ENCODE measurements at regions not wholly inside any gene's neighbourhood (a gene's known extent, or its start where the extent isn't known, plus 50 kb on each side); places are given as distances from the start of the nearest gene placed in this dataset.

DNA sequence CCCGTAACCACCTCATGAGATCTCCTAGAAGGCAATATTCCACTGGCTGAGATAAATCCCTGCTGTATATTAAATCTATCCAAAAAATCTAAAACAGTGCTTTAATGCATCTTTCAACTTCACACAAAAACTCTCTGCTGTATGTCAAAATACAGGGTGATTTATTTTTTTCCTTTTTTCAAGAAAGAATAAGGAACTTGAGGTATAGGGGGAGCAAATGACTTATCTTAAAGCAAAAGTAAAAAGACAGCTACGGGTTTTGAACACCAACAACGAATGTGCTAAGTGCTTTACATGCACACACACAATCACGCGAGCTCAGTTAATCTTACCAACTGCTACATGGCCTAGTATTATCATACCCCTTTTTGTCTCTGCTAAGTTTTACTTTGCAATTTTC, 168.9 kb upstream of the PHF14 start:
- TF ChIP-seq POLR2A (IDR thresholded peaks at IDR 0.05) (no peak), POLR2AphosphoS5 (IDR thresholded peaks at IDR 0.05) (no peak)
- TF ChIP-seq, protein P1, sequence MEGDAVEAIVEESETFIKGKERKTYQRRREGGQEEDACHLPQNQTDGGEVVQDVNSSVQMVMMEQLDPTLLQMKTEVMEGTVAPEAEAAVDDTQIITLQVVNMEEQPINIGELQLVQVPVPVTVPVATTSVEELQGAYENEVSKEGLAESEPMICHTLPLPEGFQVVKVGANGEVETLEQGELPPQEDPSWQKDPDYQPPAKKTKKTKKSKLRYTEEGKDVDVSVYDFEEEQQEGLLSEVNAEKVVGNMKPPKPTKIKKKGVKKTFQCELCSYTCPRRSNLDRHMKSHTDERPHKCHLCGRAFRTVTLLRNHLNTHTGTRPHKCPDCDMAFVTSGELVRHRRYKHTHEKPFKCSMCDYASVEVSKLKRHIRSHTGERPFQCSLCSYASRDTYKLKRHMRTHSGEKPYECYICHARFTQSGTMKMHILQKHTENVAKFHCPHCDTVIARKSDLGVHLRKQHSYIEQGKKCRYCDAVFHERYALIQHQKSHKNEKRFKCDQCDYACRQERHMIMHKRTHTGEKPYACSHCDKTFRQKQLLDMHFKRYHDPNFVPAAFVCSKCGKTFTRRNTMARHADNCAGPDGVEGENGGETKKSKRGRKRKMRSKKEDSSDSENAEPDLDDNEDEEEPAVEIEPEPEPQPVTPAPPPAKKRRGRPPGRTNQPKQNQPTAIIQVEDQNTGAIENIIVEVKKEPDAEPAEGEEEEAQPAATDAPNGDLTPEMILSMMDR (IDR thresholded peaks at IDR 0.05) = no peak
